ENCODE measurements at regions not wholly inside any gene's neighbourhood (a gene's known extent, or its start where the extent isn't known, plus 50 kb on each side); places are given as distances from the start of the nearest gene placed in this dataset.

- ChIA-PET CTCF (ENCODE audit: partially characterized antibody) (no interaction called here), POLR2A (ENCODE audit: partially characterized antibody) (no interaction called here)
- no peak overlapping the region for H3K27ac Mint-ChIP-seq
Measured at GRCh38 chr12:19848421-19848820, 409.1 kb downstream of the AEBP2 start.

GRCh38 chr12:19849208-19849607 lies 409.9 kb downstream of the AEBP2 start:
- Histone ChIP-seq H3K4me3 (ENCODE audit: low read length in 2 of 2) (no peak overlapping the region), H3K9me3 (ENCODE audit: control insufficient read depth in 1 of 2, low read length in 2 of 2) (no peaks in the 10 kb centered on the region), H3K4me1 (ENCODE audit: insufficient read depth, low read length) (no peaks in the 10 kb centered on the region), H3K36me3 (ENCODE audit: insufficient read depth, low read length) (no peaks in the 10 kb centered on the region), H3K27ac (ENCODE audit: low read depth, low read length) (no peak overlapping the region), H3K27me3 (ENCODE audit: insufficient read depth, low read length) (no peaks in the 10 kb centered on the region)
- Mint-ChIP-seq H3K4me1 (peaks cover 3 to 6% (median 4%) of the 10 kb centered on the region in 4 donors), H3K27me3 (peaks cover 0 to 2% of the 10 kb centered on the region in 2 donors), H3K36me3 (peaks cover 0 to 6% of the 10 kb centered on the region in 2 donors), H3K9me3 (peaks cover 0 to 9% (median 3%) of the 10 kb centered on the region in 8 donors), H3K4me3 (no peak overlapping the region), H3K27ac (no peak overlapping the region)
- ChIA-PET CTCF (ENCODE audit: partially characterized antibody) (no interaction called here), POLR2A (ENCODE audit: partially characterized antibody) (no interaction called here)
- intact Hi-C loops (cut with micrococcal nuclease): no loop called here
- DNase-seq: no peak

More at GRCh38 chr12:19848421-19848820, 409.1 kb downstream of the AEBP2 start:
- H3K4me1 ChIP-seq (ENCODE audit: insufficient read depth, low read length): no peaks in the 10 kb centered on the region
- Mint-ChIP-seq H3K4me1 (peaks cover 3 to 6% (median 4%) of the 10 kb centered on the region in 4 donors), H3K27me3 (peaks cover 0 to 2% of the 10 kb centered on the region in 2 donors), H3K9me3 (peaks cover 0 to 9% (median 3%) of the 10 kb centered on the region in 8 donors), H3K36me3 (peaks cover 0 to 6% of the 10 kb centered on the region in 2 donors), H3K4me3 (no peak overlapping the region)
- intact Hi-C loops (cut with micrococcal nuclease): no loop called here
- no peaks in the 10 kb centered on the region for H3K9me3 ChIP-seq (ENCODE audit: control insufficient read depth in 1 of 2, low read length in 2 of 2)
- no peaks in the 10 kb centered on the region for H3K36me3 ChIP-seq (ENCODE audit: insufficient read depth, low read length)
- no peaks in the 10 kb centered on the region for H3K27me3 ChIP-seq (ENCODE audit: insufficient read depth, low read length)
- no peak overlapping the region for H3K27ac ChIP-seq (ENCODE audit: low read depth, low read length)
- no peak overlapping the region for H3K4me3 ChIP-seq (ENCODE audit: low read length in 2 of 2)
- DNase-seq: no peak

GRCh38 chr12:19850346-19851065 lies 411.2 kb downstream of the AEBP2 start:
- Mint-ChIP-seq H3K36me3 (peaks cover 0 to 6% of the 10 kb centered on the region in 2 donors), H3K27me3 (peaks cover 0 to 2% of the 10 kb centered on the region in 2 donors), H3K9me3 (peaks cover 0 to 9% (median 4%) of the 10 kb centered on the region in 8 donors), H3K4me3 (no peak overlapping the region), H3K4me1 (peaks cover 3 to 6% (median 4%) of the 10 kb centered on the region in 4 donors), H3K27ac (no peak overlapping the region)
- H3K4me3 ChIP-seq (ENCODE audit: low read length in 2 of 2): no peak overlapping the region
- no peaks in the 10 kb centered on the region for H3K4me1 ChIP-seq (ENCODE audit: insufficient read depth, low read length)
- intact Hi-C loops (cut with micrococcal nuclease): no loop called here
- DNase-seq: no peak
- H3K9me3 ChIP-seq (ENCODE audit: control insufficient read depth in 1 of 2, low read length in 2 of 2): no peaks in the 10 kb centered on the region
- no peaks in the 10 kb centered on the region for H3K36me3 ChIP-seq (ENCODE audit: insufficient read depth, low read length)
- no peaks in the 10 kb centered on the region for H3K27me3 ChIP-seq (ENCODE audit: insufficient read depth, low read length)
- H3K27ac ChIP-seq (ENCODE audit: low read depth, low read length): no peak overlapping the region
- POLR2A ChIA-PET (ENCODE audit: partially characterized antibody): no interaction called here
- CTCF ChIA-PET (ENCODE audit: partially characterized antibody): no interaction called here

- Mint-ChIP-seq H3K27me3 (peaks cover 2 to 7% of the 10 kb centered on the region in 2 donors), H3K9me3 (peaks cover 0 to 9% (median 4%) of the 10 kb centered on the region in 8 donors), H3K36me3 (peaks cover 0 to 6% of the 10 kb centered on the region in 2 donors), H3K27ac (no peak overlapping the region), H3K4me1 (peaks cover 1 to 6% (median 4%) of the 10 kb centered on the region in 4 donors), H3K4me3 (no peak overlapping the region)
- intact Hi-C loops (cut with micrococcal nuclease): no loop called here
- ChIA-PET CTCF (ENCODE audit: partially characterized antibody) (no interaction called here), POLR2A (ENCODE audit: partially characterized antibody) (no interaction called here)
- H3K4me3 ChIP-seq (ENCODE audit: low read length in 2 of 2): no peak overlapping the region
- no peak for DNase-seq
- no peaks in the 10 kb centered on the region for H3K4me1 ChIP-seq (ENCODE audit: insufficient read depth, low read length)
- no peak overlapping the region for H3K27ac ChIP-seq (ENCODE audit: low read depth, low read length)
- no peaks in the 10 kb centered on the region for H3K27me3 ChIP-seq (ENCODE audit: insufficient read depth, low read length)
- H3K36me3 ChIP-seq (ENCODE audit: insufficient read depth, low read length): no peaks in the 10 kb centered on the region
- no peaks in the 10 kb centered on the region for H3K9me3 ChIP-seq (ENCODE audit: control insufficient read depth in 1 of 2, low read length in 2 of 2)
Measured at GRCh38 chr12:19852100-19852855, 413.0 kb downstream of the AEBP2 start.

- peaks cover 2 to 7% of the 10 kb centered on the region in 2 donors for H3K27me3 Mint-ChIP-seq
- Histone ChIP-seq H3K36me3 (ENCODE audit: insufficient read depth, low read length) (no peaks in the 10 kb centered on the region), H3K27me3 (ENCODE audit: insufficient read depth, low read length) (no peaks in the 10 kb centered on the region), H3K4me3 (ENCODE audit: low read length in 2 of 2) (no peak overlapping the region), H3K4me1 (ENCODE audit: insufficient read depth, low read length) (no peaks in the 10 kb centered on the region), H3K9me3 (ENCODE audit: control insufficient read depth in 1 of 2, low read length in 2 of 2) (no peaks in the 10 kb centered on the region), H3K27ac (ENCODE audit: low read depth, low read length) (no peak overlapping the region)
- intact Hi-C loops (cut with micrococcal nuclease): no loop called here
- POLR2A ChIA-PET (ENCODE audit: partially characterized antibody): no interaction called here
- no peaks in the 10 kb centered on the region for H3K36me3 Mint-ChIP-seq
- H3K4me3 Mint-ChIP-seq: no peak overlapping the region
- peaks cover 0 to 3% (median 2%) of the 10 kb centered on the region in 4 donors for H3K4me1 Mint-ChIP-seq
- DNase-seq: no peak
- CTCF ChIA-PET (ENCODE audit: partially characterized antibody): no interaction called here
- H3K27ac Mint-ChIP-seq: no peak overlapping the region
- H3K9me3 Mint-ChIP-seq: peaks cover 0 to 8% (median 1%) of the 10 kb centered on the region in 8 donors
Measured at GRCh38 chr12:19855851-19856250, 416.6 kb downstream of the AEBP2 start.

- H3K9me3 Mint-ChIP-seq: peaks cover 0 to 8% (median 3%) of the 10 kb centered on the region in 8 donors
- no peaks in the 10 kb centered on the region for H3K36me3 Mint-ChIP-seq
- H3K4me3 Mint-ChIP-seq: no peak overlapping the region
- H3K27me3 Mint-ChIP-seq: peaks cover 2 to 7% of the 10 kb centered on the region in 2 donors
- Histone ChIP-seq H3K36me3 (ENCODE audit: insufficient read depth, low read length) (no peaks in the 10 kb centered on the region), H3K4me1 (ENCODE audit: insufficient read depth, low read length) (no peaks in the 10 kb centered on the region), H3K27ac (ENCODE audit: low read depth, low read length) (no peak overlapping the region), H3K9me3 (ENCODE audit: control insufficient read depth in 1 of 2, low read length in 2 of 2) (no peaks in the 10 kb centered on the region), H3K27me3 (ENCODE audit: insufficient read depth, low read length) (no peaks in the 10 kb centered on the region), H3K4me3 (ENCODE audit: low read length in 2 of 2) (no peak overlapping the region)
- H3K27ac Mint-ChIP-seq: no peak overlapping the region
- POLR2A ChIA-PET (ENCODE audit: partially characterized antibody): no interaction called here
- intact Hi-C loops (cut with micrococcal nuclease): no loop called here
- no peak for DNase-seq
- CTCF ChIA-PET (ENCODE audit: partially characterized antibody): no interaction called here
- H3K4me1 Mint-ChIP-seq: peaks cover 0 to under 1% (median 0%) of the 10 kb centered on the region in 4 donors
Measured at GRCh38 chr12:19856389-19856788, 417.1 kb downstream of the AEBP2 start.

GRCh38 chr12:19857204-19857603 lies 417.9 kb downstream of the AEBP2 start:
- Histone ChIP-seq H3K4me1 (ENCODE audit: insufficient read depth, low read length) (no peaks in the 10 kb centered on the region), H3K36me3 (ENCODE audit: insufficient read depth, low read length) (no peaks in the 10 kb centered on the region), H3K4me3 (ENCODE audit: low read length in 2 of 2) (no peak overlapping the region), H3K27me3 (ENCODE audit: insufficient read depth, low read length) (no peaks in the 10 kb centered on the region), H3K9me3 (ENCODE audit: control insufficient read depth in 1 of 2, low read length in 2 of 2) (no peaks in the 10 kb centered on the region), H3K27ac (ENCODE audit: low read depth, low read length) (no peak overlapping the region)
- Mint-ChIP-seq H3K27me3 (peaks cover 2 to 5% of the 10 kb centered on the region in 2 donors), H3K4me3 (no peak overlapping the region), H3K9me3 (peaks cover 0 to 8% (median 4%) of the 10 kb centered on the region in 8 donors), H3K27ac (no peak overlapping the region), H3K4me1 (no peaks in the 10 kb centered on the region), H3K36me3 (no peaks in the 10 kb centered on the region)
- intact Hi-C loops (cut with micrococcal nuclease): no loop called here
- ChIA-PET POLR2A (ENCODE audit: partially characterized antibody) (no interaction called here), CTCF (ENCODE audit: partially characterized antibody) (no interaction called here)
- DNase-seq: no peak

Measured in CD4-positive, alpha-beta memory T cell (primary cell).